Hepatocyte (in vitro differentiated cells): ENCODE measurements at regions not wholly inside any gene's neighbourhood (a gene's known extent, or its start where the extent isn't known, plus 50 kb on each side); places are given as distances from the start of the nearest gene placed in this dataset.

Source experiments
- DNase-seq: peaks from one replicate; pipeline ENCODE4 v3.0.0-alpha.2; 2016; ENCODE audit warnings: low spot score
- H2AFZ ChIP-seq: fragments of 200-600 bp; sonication (generic); 2 replicates; pipeline ENCODE4 v1.6.0; 2016; ENCODE audit warnings: antibody characterized with exemption, mild to moderate bottlenecking
- H3K27ac ChIP-seq: fragments of 200-600 bp; sonication (generic); 2 replicates; pipeline ENCODE4 v1.5.1; 2016; ENCODE audit warnings: mild to moderate bottlenecking
- H3K27me3 ChIP-seq: fragments of 200-600 bp; sonication (generic); 2 replicates; pipeline ENCODE4 v1.6.1; 2016
- H3K36me3 ChIP-seq: fragments of 200-600 bp; sonication (generic); replicated peaks from 2 replicates; pipeline ENCODE4 v1.5.1; 2016; ENCODE audit warnings: low read depth; ENCODE audit not compliant: insufficient read depth
- H3K4me1 ChIP-seq: fragments of 200-600 bp; sonication (generic); 2 replicates; pipeline ENCODE4 v1.5.1; 2016; ENCODE audit warnings: mild to moderate bottlenecking, moderate library complexity; ENCODE audit not compliant: insufficient read depth
- H3K4me2 ChIP-seq: fragments of 200-600 bp; sonication (generic); 2 replicates; pipeline ENCODE4 v1.6.0; 2016
- H3K4me3 ChIP-seq: fragments of 200-600 bp; sonication (generic); 2 replicates; pipeline ENCODE4 v1.5.1; 2016; ENCODE audit warnings: mild to moderate bottlenecking
- H3K79me2 ChIP-seq: fragments of 200-600 bp; sonication (generic); 2 replicates; pipeline ENCODE4 v1.6.0; 2017; ENCODE audit warnings: mild to moderate bottlenecking
- H3K9me2 ChIP-seq: fragments of 200-600 bp; sonication (generic); replicated peaks from 2 replicates; pipeline ENCODE4 v1.6.0; 2017; ENCODE audit warnings: mild to moderate bottlenecking; ENCODE audit not compliant: insufficient read depth
- H3K9me3 ChIP-seq: fragments of 200-600 bp; sonication (generic); 2 replicates; pipeline ENCODE4 v1.5.1; 2016; ENCODE audit warnings: low read depth, mild to moderate bottlenecking
- H4K20me1 ChIP-seq: fragments of 200-600 bp; sonication (generic); 2 replicates; pipeline ENCODE4 v1.6.0; 2016; ENCODE audit warnings: mild to moderate bottlenecking; ENCODE audit not compliant: insufficient read depth, poor library complexity, severe bottlenecking
- EZH2 ChIP-seq: fragments of 200-600 bp; sonication (generic); IDR thresholded peaks from 2 replicates; pipeline ENCODE4 v1.6.1; 2016; ENCODE audit warnings: antibody characterized with exemption, mild to moderate bottlenecking, borderline replicate concordance
- EZH2phosphoT487 ChIP-seq: fragments of 200-600 bp; sonication (generic); IDR thresholded peaks from one replicate; pipeline ENCODE4 v1.6.1; 2018; ENCODE audit warnings: antibody characterized with exemption, mild to moderate bottlenecking, low read depth, moderate library complexity; ENCODE audit not compliant: unreplicated experiment, severe bottlenecking
- WGBS: methylation state at CpG from one replicate; pipeline ENCODE4 v1.1.6; 2016; ENCODE audit warnings: low lambda C conversion rate; ENCODE audit errors: missing lambda C conversion rate; 5-methylcytosine and 5-hydroxymethylcytosine counted together
- TF ChIP-seq, protein P1 (sequence below): fragments of 200-600 bp; sonication (generic); IDR thresholded peaks from 2 replicates; pipeline ENCODE4 v1.5.1; 2016; ENCODE audit warnings: antibody characterized with exemption, mild to moderate bottlenecking; ENCODE audit not compliant: poor library complexity

DNA sequence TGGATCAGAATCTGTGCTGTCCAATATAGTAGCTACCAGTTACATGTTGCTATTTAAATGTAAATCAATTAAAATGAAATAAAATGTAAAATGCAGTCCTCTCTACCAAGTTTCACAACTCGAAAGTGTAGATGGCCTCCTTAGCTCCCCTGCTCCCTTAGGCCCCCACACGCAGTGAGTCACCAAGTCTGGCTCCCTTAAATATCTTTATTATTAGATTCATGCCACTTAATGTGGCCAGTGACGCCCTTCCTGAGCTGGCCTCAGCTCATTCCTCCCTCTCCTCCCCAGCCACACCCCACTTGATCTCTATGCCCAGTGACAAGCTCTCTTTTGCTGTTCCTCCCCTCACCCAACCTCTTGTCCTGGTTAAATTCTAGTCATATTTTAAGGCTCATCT is 88.4 kb upstream of the DNAH5 start:
- Histone ChIP-seq H3K27ac (no peak overlapping the region), H3K79me2 (no peaks in the 10 kb centered on the region), H3K4me1 (peaks cover 25% of the 10 kb centered on the region), H3K36me3 (no peaks in the 10 kb centered on the region), H3K4me2 (no peak overlapping the region), H4K20me1 (no peaks in the 10 kb centered on the region), H3K9me3 (peaks cover 1% of the 10 kb centered on the region), H2AFZ (no peak overlapping the region), H3K9me2 (no peaks in the 10 kb centered on the region), H3K4me3 (no peak overlapping the region), H3K27me3 (no peaks in the 10 kb centered on the region)
- DNase-seq: no peak
- no peak for TF ChIP-seq EZH2
- TF ChIP-seq EZH2phosphoT487: no peak
- TF ChIP-seq, protein P1, sequence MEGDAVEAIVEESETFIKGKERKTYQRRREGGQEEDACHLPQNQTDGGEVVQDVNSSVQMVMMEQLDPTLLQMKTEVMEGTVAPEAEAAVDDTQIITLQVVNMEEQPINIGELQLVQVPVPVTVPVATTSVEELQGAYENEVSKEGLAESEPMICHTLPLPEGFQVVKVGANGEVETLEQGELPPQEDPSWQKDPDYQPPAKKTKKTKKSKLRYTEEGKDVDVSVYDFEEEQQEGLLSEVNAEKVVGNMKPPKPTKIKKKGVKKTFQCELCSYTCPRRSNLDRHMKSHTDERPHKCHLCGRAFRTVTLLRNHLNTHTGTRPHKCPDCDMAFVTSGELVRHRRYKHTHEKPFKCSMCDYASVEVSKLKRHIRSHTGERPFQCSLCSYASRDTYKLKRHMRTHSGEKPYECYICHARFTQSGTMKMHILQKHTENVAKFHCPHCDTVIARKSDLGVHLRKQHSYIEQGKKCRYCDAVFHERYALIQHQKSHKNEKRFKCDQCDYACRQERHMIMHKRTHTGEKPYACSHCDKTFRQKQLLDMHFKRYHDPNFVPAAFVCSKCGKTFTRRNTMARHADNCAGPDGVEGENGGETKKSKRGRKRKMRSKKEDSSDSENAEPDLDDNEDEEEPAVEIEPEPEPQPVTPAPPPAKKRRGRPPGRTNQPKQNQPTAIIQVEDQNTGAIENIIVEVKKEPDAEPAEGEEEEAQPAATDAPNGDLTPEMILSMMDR: no peak
- WGBS: 62% methylated on average over 3 of the region's 3 CpGs

DNA sequence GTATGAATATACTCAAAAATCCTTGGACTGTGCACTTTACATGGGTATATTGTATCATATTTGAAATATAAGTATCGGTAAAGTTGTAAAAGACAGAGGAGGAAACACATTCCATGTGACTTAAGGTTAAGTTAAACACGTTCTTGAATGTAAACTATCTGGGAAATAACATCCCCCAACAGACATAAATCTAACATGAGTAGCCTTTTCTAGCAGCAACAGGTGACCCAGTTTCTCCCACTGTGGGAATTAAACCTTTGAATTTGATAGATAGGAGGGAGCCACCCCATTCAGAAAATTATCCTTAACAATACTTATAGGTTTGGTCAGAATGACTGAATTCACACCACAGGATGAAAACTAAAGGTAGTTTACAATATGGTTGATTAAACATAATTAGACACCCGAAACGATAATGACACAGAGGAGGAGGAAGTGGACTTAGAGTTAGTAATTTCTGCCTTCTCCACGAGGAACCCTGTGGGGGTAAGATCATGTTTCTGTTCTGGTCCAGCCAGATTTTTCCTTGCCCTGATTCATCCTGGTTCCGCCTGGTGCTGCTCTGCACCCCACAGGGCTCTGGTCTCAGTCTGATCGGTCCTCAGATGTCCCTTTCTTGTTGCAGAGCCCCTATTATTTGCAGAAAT is 84.6 kb upstream of the DNAH5 start:
- Histone ChIP-seq H3K79me2 (no peaks in the 10 kb centered on the region), H2AFZ (no peak overlapping the region), H3K4me2 (no peak overlapping the region), H4K20me1 (no peaks in the 10 kb centered on the region), H3K9me3 (peaks cover 3% of the 10 kb centered on the region), H3K4me3 (no peak overlapping the region), H3K9me2 (no peaks in the 10 kb centered on the region), H3K36me3 (no peaks in the 10 kb centered on the region), H3K27ac (no peak overlapping the region), H3K4me1 (no peaks in the 10 kb centered on the region), H3K27me3 (no peaks in the 10 kb centered on the region)
- DNase-seq: no peak
- TF ChIP-seq EZH2phosphoT487 (no peak), EZH2 (no peak)
- TF ChIP-seq, protein P1: no peak
- WGBS: 80% methylated on average over 7 of the region's 7 CpGs

DNA sequence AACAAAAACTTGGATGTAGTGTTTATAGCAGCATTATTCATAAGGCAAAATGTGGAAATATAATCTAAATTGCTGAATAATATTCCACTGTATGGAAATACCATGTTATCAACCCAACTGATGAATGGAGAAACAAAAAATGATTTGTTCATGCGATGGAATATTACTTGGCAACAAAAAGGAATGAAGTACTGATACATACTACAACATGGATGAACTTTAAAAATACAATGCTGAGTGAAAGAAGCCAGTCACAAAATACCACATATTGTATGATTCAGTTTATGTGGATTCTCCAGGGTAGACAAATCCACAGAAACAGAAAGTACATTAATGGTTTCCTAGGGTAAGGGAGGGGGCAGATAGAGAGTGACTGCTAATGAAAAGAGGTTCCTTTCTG is 83.7 kb upstream of the DNAH5 start:
- Histone ChIP-seq H3K9me2 (no peaks in the 10 kb centered on the region), H3K4me1 (no peaks in the 10 kb centered on the region), H2AFZ (no peak overlapping the region), H3K79me2 (no peaks in the 10 kb centered on the region), H3K4me3 (no peak overlapping the region), H3K36me3 (no peaks in the 10 kb centered on the region), H3K4me2 (no peak overlapping the region), H4K20me1 (no peaks in the 10 kb centered on the region), H3K27ac (no peak overlapping the region), H3K9me3 (peaks cover 3% of the 10 kb centered on the region), H3K27me3 (no peaks in the 10 kb centered on the region)
- 90% methylated on average over 1 of the region's 1 CpG for WGBS
- no peak for DNase-seq
- no peak for TF ChIP-seq EZH2
- TF ChIP-seq EZH2phosphoT487: no peak
- TF ChIP-seq, protein P1: no peak
